Esophagus squamous epithelium (tissue), 5 donors: ENCODE measurements at regions not wholly inside any gene's neighbourhood (a gene's known extent, or its start where the extent isn't known, plus 50 kb on each side); places are given as distances from the start of the nearest gene placed in this dataset.

ENCODE experiments used
- DNase-seq: peaks from one replicate; lab custom pipeline; 2025; lab: John Stamatoyannopoulos, UW
- H3K27ac ChIP-seq, 4 donors: fragments of 200-600 bp; sonication (generic); one replicate each; pipeline ENCODE4 v1.5.1; 2016 to 2019; ENCODE audit warnings: mild to moderate bottlenecking in 1 of 4
- H3K27me3 ChIP-seq, 4 donors: fragments of 200-600 bp; sonication (generic); 1 replicate in 3 of 4; 2 replicates in 1 of 4; pipeline versions ENCODE4 v1.5.1 to v1.6.0; 2017 to 2021; ENCODE audit warnings: antibody characterized with exemption in 1 of 4
- H3K36me3 ChIP-seq, 3 donors: fragments of 200-600 bp; sonication (generic); one replicate each; pipeline ENCODE4 v1.5.1; 2016 to 2019
- H3K4me1 ChIP-seq, 3 donors: fragments of 200-600 bp; sonication (generic); one replicate each; pipeline ENCODE4 v1.5.1; 2017 to 2019
- H3K4me3 ChIP-seq, 4 donors: fragments of 200-600 bp; sonication (generic); 1 replicate in 3 of 4; 2 replicates in 1 of 4; pipeline ENCODE4 v1.5.1; 2016 to 2019; ENCODE audit warnings: mild to moderate bottlenecking in 2 of 4, moderate library complexity in 1 of 4
- H3K9me3 ChIP-seq, 3 donors: fragments of 200-600 bp; sonication (generic); one replicate each; pipeline ENCODE4 v1.5.1; 2016 to 2019
- CTCF ChIP-seq, 6 experiments: fragments of 450-650 bp in 4 of 6; fragments of 200-600 bp in 2 of 6; sonication (generic) in 2 of 6; IDR thresholded peaks; one replicate each; pipeline ENCODE4 v1.5.1; 2016 to 2019; ENCODE audit warnings: antibody characterized with exemption in 6 of 6, mild to moderate bottlenecking in 4 of 6, moderate library complexity in 4 of 6
- POLR2A ChIP-seq, 4 donors: fragments of 450-650 bp; IDR thresholded peaks; one replicate each; pipeline ENCODE4 v1.6.1; 2017; ENCODE audit warnings: antibody characterized with exemption in 4 of 4, mild to moderate bottlenecking in 4 of 4, moderate library complexity in 3 of 4
- WGBS, 2 donors: methylation state at CpG; one replicate each; pipeline ENCODE4 v1.1.5; 2018; 5-methylcytosine and 5-hydroxymethylcytosine counted together
- intact Hi-C: fragments of 100-400 bp; cut with DNase I; formaldehyde crosslinking; loops from one replicate; pipeline ENCODE4 v1.15.0; 2022
- donor health status: DM: yes; HTN: yes; CAD: no.

- Histone ChIP-seq H3K27ac (no peak overlapping the region), H3K4me1 (no peaks in the 10 kb centered on the region), H3K36me3 (no peaks in the 10 kb centered on the region), H3K4me3 (no peak overlapping the region), H3K9me3 (no peaks in the 10 kb centered on the region), H3K27me3 (no peaks in the 10 kb centered on the region)
- WGBS, 2 donors: 55 to 64% methylated on average over 5 of the region's 5 CpGs
- DNase-seq: no peak
- intact Hi-C loops: no loop called here
- TF ChIP-seq CTCF (IDR thresholded peaks at IDR 0.05) (no peak), POLR2A (IDR thresholded peaks at IDR 0.05) (no peak)
Measured at GRCh38 chr20:7323957-7324356, 556.5 kb downstream of the BMP2 start.

GRCh38 chr20:7327810-7328209 is 560.3 kb downstream of the BMP2 start:
- H3K9me3 ChIP-seq: no peaks in the 10 kb centered on the region
- intact Hi-C loops: no loop called here
- TF ChIP-seq CTCF (IDR thresholded peaks at IDR 0.05) (no peak), POLR2A (IDR thresholded peaks at IDR 0.05) (no peak)
- no peaks in the 10 kb centered on the region for H3K27me3 ChIP-seq
- no peak for DNase-seq
- no peak overlapping the region for H3K27ac ChIP-seq
- no peaks in the 10 kb centered on the region for H3K4me1 ChIP-seq
- no peaks in the 10 kb centered on the region for H3K36me3 ChIP-seq
- H3K4me3 ChIP-seq: no peak overlapping the region

- no peak for DNase-seq
- intact Hi-C loops: no loop called here
- WGBS, 2 donors: 75 to 78% methylated on average over 4 of the region's 4 CpGs
- H3K27ac ChIP-seq: no peak overlapping the region
- TF ChIP-seq POLR2A (IDR thresholded peaks at IDR 0.05) (no peak), CTCF (IDR thresholded peaks at IDR 0.05) (no peak)
- no peaks in the 10 kb centered on the region for H3K27me3 ChIP-seq
- H3K4me1 ChIP-seq: no peaks in the 10 kb centered on the region
- no peak overlapping the region for H3K4me3 ChIP-seq
- no peaks in the 10 kb centered on the region for H3K36me3 ChIP-seq
- H3K9me3 ChIP-seq: no peaks in the 10 kb centered on the region
Measured at GRCh38 chr20:7330850-7331249, 563.4 kb downstream of the BMP2 start.

- WGBS, 2 donors: 63 to 64% methylated on average over 1 of the region's 1 CpG
- H3K27me3 ChIP-seq: no peaks in the 10 kb centered on the region
- TF ChIP-seq POLR2A (IDR thresholded peaks at IDR 0.05): no peak
- no peak for TF ChIP-seq CTCF (IDR thresholded peaks at IDR 0.05)
- H3K4me1 ChIP-seq: no peaks in the 10 kb centered on the region
- no peak overlapping the region for H3K4me3 ChIP-seq
- intact Hi-C loops: no loop called here
- DNase-seq: no peak
- no peaks in the 10 kb centered on the region for H3K9me3 ChIP-seq
- H3K36me3 ChIP-seq: no peaks in the 10 kb centered on the region
- H3K27ac ChIP-seq: no peak overlapping the region
Measured at GRCh38 chr20:7332169-7332568, 564.7 kb downstream of the BMP2 start.

- DNase-seq: no peak
- Histone ChIP-seq H3K9me3 (no peaks in the 10 kb centered on the region), H3K4me3 (no peak overlapping the region), H3K27me3 (no peaks in the 10 kb centered on the region), H3K36me3 (no peaks in the 10 kb centered on the region), H3K4me1 (no peaks in the 10 kb centered on the region), H3K27ac (no peak overlapping the region)
- WGBS, 2 donors: 38 to 40% methylated on average over 3 of the region's 3 CpGs
- TF ChIP-seq CTCF (IDR thresholded peaks at IDR 0.05) (no peak), POLR2A (IDR thresholded peaks at IDR 0.05) (no peak)
- intact Hi-C loops: no loop called here
Measured at GRCh38 chr20:7333841-7334240, 566.4 kb downstream of the BMP2 start.
